ENCODE measurements at regions not wholly inside any gene's neighbourhood (a gene's known extent, or its start where the extent isn't known, plus 50 kb on each side); places are given as distances from the start of the nearest gene placed in this dataset.

DNA sequence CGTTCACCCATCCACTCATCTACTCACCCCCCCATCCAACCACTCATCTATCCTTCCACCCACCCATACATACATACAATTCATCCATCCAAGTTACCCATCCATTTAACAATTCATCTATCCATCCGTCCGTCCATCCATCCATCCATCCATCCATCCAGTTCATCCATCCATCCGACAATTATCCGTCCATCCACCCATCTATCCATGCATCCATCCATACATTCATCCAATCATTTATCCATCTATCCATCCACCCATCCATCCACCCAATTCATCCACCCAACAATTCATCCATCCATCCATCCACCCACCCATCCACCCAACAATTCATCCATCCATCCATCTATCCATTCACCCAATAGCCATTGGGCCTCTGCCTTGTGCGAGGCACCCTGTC lies 173.2 kb upstream of the MVB12B start:
- Histone ChIP-seq H3K4me3 (ENCODE audit: low read depth, low read length) (no peak overlapping the region), H2AFZ (ENCODE audit: low read length, unreplicated experiment) (no peak overlapping the region), H3K36me3 (ENCODE audit: insufficient read depth, low read length) (no peaks in the 10 kb centered on the region), H3K79me2 (ENCODE audit: control insufficient read depth, insufficient read depth, low read length, unreplicated experiment) (no peaks in the 10 kb centered on the region), H3K27me3 (ENCODE audit: insufficient read depth, low read length) (peaks cover 76% of the 10 kb centered on the region), H3K27ac (ENCODE audit: low read depth, low read length) (no peak overlapping the region), H3K4me1 (ENCODE audit: control insufficient read depth, insufficient read depth, low read length, unreplicated experiment) (no peaks in the 10 kb centered on the region)

DNA sequence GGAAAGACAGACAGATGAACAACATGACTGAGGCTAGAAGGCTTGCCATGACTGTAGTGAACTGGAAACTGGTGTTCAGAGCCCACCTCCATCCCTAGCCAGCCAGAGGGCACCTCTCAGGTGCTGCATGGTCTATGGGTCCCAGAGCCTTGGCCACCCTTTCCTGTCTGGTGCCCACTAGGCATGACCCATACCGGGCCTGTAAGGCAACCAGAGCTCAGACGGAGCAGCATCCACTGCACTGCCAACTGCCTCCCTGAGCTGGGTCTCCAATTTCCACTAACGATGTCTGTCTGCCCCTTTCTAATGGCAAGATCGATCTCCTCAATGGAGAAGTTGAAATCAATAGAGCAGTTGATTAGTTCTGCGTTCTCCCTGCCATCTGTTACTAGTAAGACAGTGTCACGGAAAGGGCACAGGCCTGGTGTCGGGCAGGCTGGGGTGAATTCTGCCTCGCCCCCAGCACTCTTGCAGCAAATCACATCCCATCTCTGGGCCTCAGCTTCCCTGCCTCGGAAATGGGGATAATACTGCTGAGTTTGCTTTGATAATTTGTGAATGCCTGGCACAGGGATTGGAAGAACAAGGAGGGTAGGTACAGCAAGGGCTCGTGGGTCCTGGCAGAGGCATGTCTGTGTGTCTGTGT lies 172.3 kb upstream of the MVB12B start:
- Histone ChIP-seq H3K4me1 (ENCODE audit: control insufficient read depth, insufficient read depth, low read length, unreplicated experiment) (no peaks in the 10 kb centered on the region), H3K27me3 (ENCODE audit: insufficient read depth, low read length) (peaks cover 78% of the 10 kb centered on the region), H3K79me2 (ENCODE audit: control insufficient read depth, insufficient read depth, low read length, unreplicated experiment) (no peaks in the 10 kb centered on the region), H3K27ac (ENCODE audit: low read depth, low read length) (no peak overlapping the region), H3K36me3 (ENCODE audit: insufficient read depth, low read length) (no peaks in the 10 kb centered on the region), H2AFZ (ENCODE audit: low read length, unreplicated experiment) (no peak overlapping the region), H3K4me3 (ENCODE audit: low read depth, low read length) (no peak overlapping the region)

DNA sequence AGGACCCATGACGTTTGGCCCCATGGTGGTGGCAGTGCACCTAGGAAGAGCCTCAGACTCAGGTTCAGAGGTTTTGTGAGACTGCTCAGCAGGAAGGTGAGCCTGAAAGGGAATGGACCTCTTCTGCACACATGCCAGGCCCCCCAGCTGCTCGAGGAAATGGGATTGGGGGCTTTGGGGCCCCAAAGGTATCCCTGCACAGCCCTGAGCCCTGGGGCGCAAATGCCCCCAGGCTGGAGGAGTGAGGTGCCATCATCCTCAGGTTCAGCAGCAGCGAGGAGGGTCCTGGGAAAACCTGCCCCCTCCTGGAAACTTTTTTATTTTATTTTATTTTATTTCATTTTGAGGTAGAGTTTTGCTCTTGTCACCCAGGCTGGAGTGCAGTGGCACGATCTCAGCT lies 171.8 kb upstream of the MVB12B start:
- H3K27ac ChIP-seq (ENCODE audit: low read depth, low read length), result no peak overlapping the region
- H3K4me1 ChIP-seq (ENCODE audit: control insufficient read depth, insufficient read depth, low read length, unreplicated experiment), result no peaks in the 10 kb centered on the region
- no peaks in the 10 kb centered on the region for H3K36me3 ChIP-seq (ENCODE audit: insufficient read depth, low read length)
- no peak overlapping the region for H2AFZ ChIP-seq (ENCODE audit: low read length, unreplicated experiment)
- peaks cover 82% of the 10 kb centered on the region for H3K27me3 ChIP-seq (ENCODE audit: insufficient read depth, low read length)
- no peak overlapping the region for H3K4me3 ChIP-seq (ENCODE audit: low read depth, low read length)
- H3K79me2 ChIP-seq (ENCODE audit: control insufficient read depth, insufficient read depth, low read length, unreplicated experiment), result no peaks in the 10 kb centered on the region

DNA sequence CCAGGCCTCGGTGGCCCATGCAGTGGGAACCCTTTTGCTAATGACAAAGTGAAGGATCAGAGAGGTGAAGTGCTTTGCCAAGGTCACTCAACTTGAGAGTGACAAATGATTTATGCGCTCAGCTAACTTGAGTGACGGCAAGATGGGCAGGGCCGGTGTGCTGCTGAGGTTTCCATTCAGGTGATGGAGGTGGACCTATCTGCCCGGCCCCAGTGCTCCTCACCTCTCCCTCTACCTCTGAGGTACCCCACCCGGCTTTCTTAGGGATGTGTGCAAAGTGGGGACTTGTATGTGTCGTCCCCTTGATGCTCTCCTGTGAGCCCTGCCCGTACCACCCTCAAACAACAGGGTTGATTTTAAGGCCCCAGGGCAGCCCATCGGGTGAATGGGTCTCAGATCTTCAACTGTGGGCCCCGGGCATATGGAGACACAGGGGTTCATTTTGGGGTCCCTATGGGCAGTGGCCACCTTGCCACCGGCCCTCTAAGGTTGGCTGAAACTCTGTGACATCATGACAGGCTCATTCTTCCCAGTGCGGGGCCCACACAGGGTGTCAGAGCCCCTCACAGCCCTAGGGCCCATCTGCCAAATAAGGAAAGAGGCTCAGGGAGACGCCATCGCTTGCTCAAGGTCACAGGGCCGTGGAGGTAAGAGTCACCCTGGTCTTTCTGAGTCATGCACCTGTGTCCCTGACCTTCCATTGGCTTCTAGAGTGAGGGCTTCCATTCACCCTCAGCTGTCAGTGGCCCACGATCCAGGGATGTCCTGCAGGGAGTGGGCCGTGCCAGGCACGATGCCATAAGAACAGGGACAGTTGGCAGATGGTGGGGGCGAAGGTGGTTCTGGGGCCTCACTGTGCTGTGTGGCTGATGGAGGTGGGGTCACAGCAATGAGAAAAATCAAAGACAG lies 170.6 kb upstream of the MVB12B start:
- no peak overlapping the region for H2AFZ ChIP-seq (ENCODE audit: low read length, unreplicated experiment)
- no peaks in the 10 kb centered on the region for H3K36me3 ChIP-seq (ENCODE audit: insufficient read depth, low read length)
- peaks cover 77% of the 10 kb centered on the region for H3K27me3 ChIP-seq (ENCODE audit: insufficient read depth, low read length)
- H3K4me3 ChIP-seq (ENCODE audit: low read depth, low read length), result no peak overlapping the region
- H3K4me1 ChIP-seq (ENCODE audit: control insufficient read depth, insufficient read depth, low read length, unreplicated experiment), result no peaks in the 10 kb centered on the region
- no peaks in the 10 kb centered on the region for H3K79me2 ChIP-seq (ENCODE audit: control insufficient read depth, insufficient read depth, low read length, unreplicated experiment)
- no peak overlapping the region for H3K27ac ChIP-seq (ENCODE audit: low read depth, low read length)

DNA sequence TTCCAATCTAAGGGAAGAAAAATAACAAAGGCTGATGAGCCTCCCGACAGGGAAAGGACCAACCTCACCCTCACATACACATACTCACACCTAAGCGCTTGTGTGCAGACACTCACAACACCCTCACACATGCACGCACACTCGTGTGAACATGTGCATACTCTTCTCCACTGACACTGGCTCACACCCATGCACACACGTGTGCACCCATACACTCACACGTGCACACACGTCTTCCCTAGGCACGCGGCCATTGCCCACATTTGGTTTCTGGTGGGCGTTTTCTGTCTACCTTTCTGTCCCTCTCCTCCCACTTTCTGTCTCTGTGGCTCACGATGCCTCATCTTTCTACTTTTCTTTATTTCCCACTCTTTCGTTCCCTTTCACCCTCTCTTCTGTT lies 169.7 kb upstream of the MVB12B start:
- H3K4me3 ChIP-seq (ENCODE audit: low read depth, low read length), result no peak overlapping the region
- no peak overlapping the region for H2AFZ ChIP-seq (ENCODE audit: low read length, unreplicated experiment)
- H3K27me3 ChIP-seq (ENCODE audit: insufficient read depth, low read length), result peaks cover 72% of the 10 kb centered on the region
- no peaks in the 10 kb centered on the region for H3K36me3 ChIP-seq (ENCODE audit: insufficient read depth, low read length)
- no peak overlapping the region for H3K27ac ChIP-seq (ENCODE audit: low read depth, low read length)
- no peaks in the 10 kb centered on the region for H3K79me2 ChIP-seq (ENCODE audit: control insufficient read depth, insufficient read depth, low read length, unreplicated experiment)
- H3K4me1 ChIP-seq (ENCODE audit: control insufficient read depth, insufficient read depth, low read length, unreplicated experiment), result no peaks in the 10 kb centered on the region

DNA sequence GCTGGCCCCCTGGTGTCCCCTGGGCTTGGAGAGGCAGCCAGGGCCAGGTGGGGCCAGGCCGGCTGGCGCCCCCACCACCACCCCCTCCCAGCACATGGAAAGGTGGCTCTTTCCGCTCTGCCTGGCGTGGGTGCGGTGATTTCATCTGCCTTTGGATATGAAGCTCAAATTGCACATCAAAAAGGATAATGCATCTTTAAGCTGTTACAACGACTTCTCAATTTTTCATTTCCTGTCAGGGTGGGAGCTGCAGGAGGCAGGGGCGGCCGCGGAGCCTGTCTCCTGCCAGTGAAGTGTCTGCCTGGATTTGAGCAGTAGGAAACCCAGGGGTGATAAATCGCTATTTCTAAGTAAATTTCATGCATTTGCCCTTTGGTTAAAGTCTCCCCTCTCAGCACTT lies 169.2 kb upstream of the MVB12B start:
- Histone ChIP-seq H3K27ac (ENCODE audit: low read depth, low read length) (no peak overlapping the region), H3K27me3 (ENCODE audit: insufficient read depth, low read length) (peaks cover 67% of the 10 kb centered on the region), H2AFZ (ENCODE audit: low read length, unreplicated experiment) (no peak overlapping the region), H3K4me1 (ENCODE audit: control insufficient read depth, insufficient read depth, low read length, unreplicated experiment) (no peaks in the 10 kb centered on the region), H3K79me2 (ENCODE audit: control insufficient read depth, insufficient read depth, low read length, unreplicated experiment) (no peaks in the 10 kb centered on the region), H3K4me3 (ENCODE audit: low read depth, low read length) (no peak overlapping the region), H3K36me3 (ENCODE audit: insufficient read depth, low read length) (no peaks in the 10 kb centered on the region)

DNA sequence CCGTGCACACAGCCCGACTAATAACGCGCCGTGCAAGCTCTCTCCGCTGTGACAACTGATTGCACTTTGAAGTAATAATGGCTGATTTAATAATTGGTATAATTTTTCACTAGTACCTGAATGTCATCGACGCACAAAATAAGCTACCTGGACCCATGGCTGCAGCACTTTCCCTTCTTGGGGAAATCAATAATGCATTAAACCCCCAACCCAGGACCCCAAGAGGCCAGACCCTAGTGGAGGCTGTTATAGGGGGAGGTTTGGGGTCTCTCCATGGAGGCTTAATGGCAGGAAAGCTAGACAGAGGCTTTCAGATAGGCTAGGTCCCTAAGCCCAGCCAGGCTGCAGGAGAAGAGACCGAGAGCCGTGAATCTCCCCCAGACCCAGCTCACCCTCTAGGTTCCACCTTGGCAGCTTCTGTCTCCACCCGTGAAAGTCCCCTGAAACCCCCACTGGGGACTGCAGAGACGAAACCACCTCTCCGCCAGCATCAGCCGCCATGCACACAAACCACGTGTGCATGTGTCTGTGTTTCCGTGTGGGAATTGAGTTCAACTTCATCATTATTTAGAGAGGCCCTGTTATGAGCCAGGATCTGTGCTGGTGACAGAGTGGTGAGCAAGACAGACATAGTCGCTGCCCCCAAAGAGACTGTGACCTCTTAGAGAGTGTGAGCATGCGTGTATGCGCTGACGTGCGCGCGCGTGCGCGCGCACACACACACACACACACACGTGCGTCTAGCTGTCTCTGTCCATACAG lies 168.6 kb upstream of the MVB12B start:
- Histone ChIP-seq H2AFZ (ENCODE audit: low read length, unreplicated experiment) (no peak overlapping the region), H3K27me3 (ENCODE audit: insufficient read depth, low read length) (peaks cover 63% of the 10 kb centered on the region), H3K4me3 (ENCODE audit: low read depth, low read length) (no peak overlapping the region), H3K4me1 (ENCODE audit: control insufficient read depth, insufficient read depth, low read length, unreplicated experiment) (no peaks in the 10 kb centered on the region), H3K27ac (ENCODE audit: low read depth, low read length) (no peak overlapping the region), H3K36me3 (ENCODE audit: insufficient read depth, low read length) (no peaks in the 10 kb centered on the region), H3K79me2 (ENCODE audit: control insufficient read depth, insufficient read depth, low read length, unreplicated experiment) (no peaks in the 10 kb centered on the region)

DNA sequence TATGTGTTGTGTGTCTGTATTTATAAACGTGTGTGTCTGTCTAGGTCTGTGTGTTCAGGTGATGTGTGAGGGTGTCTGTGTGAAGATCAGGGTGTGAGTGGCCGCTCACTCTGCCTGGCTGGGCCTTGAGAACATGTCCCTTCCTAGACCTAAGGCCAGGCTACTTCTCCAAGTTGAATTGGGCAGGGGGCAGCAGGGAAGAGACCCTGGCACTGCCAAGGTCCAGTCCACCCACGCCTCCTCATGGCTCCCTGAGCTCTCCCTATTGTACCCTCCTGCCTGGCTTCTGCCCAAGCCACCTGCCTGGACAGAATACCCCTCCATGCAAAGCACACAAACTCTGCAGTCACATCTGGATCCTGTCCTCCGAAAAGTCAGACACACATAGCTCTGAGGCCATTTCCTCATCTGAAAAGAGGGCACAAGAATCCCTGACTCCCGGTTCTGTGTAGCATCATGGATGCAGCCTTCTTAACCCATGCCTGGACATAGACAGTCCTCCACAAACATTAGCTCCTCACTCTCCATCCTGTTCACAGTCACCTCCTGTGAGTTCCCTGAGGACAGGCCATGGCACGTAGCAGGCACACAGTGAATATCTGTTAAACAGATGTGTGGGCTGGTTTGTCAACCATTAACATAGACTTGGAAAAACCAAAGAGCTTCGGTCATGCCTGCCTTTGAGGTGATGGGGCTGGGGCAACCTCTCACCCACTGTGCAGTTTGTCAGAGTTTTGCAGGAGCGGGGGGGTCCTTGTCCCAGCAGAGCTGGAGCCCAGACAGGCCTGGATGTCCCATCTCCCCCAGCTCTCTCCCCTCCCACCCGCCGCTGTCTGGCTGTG lies 167.8 kb upstream of the MVB12B start:
- no peaks in the 10 kb centered on the region for H3K4me1 ChIP-seq (ENCODE audit: control insufficient read depth, insufficient read depth, low read length, unreplicated experiment)
- no peak overlapping the region for H3K4me3 ChIP-seq (ENCODE audit: low read depth, low read length)
- no peak overlapping the region for H2AFZ ChIP-seq (ENCODE audit: low read length, unreplicated experiment)
- peaks cover 63% of the 10 kb centered on the region for H3K27me3 ChIP-seq (ENCODE audit: insufficient read depth, low read length)
- H3K79me2 ChIP-seq (ENCODE audit: control insufficient read depth, insufficient read depth, low read length, unreplicated experiment), result no peaks in the 10 kb centered on the region
- no peak overlapping the region for H3K27ac ChIP-seq (ENCODE audit: low read depth, low read length)
- H3K36me3 ChIP-seq (ENCODE audit: insufficient read depth, low read length), result no peaks in the 10 kb centered on the region

DNA sequence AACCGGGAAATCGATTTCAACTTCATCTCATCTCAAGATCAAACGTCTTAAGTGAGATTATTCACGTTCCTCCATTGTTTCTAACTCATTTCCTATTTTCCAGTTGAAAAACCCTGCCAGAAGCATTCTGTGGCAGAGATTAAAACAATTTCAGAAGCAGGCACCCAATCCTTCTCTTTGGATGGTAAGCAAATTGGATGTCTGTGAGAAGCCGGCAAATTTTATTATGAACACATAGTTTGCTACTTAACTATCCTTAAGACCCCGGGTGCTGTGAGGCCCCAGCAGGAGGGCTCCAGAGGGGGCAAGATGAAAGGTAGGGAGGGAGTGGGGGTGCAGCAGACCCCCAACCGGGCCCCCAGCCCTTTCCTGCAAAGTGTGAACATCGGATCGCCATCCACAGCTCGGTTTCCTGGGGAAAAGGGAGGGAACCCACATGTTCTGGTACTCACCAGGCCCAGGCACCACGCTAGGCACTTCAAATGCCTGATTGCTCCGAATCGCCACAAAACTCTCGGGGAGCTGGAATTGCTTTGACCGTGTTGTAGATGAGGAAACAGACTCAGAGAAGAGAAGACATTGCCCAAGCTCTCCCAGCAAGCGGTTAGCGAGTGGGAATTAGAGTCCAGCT lies 167.1 kb upstream of the MVB12B start:
- no peaks in the 10 kb centered on the region for H3K79me2 ChIP-seq (ENCODE audit: control insufficient read depth, insufficient read depth, low read length, unreplicated experiment)
- no peak overlapping the region for H2AFZ ChIP-seq (ENCODE audit: low read length, unreplicated experiment)
- no peak overlapping the region for H3K27ac ChIP-seq (ENCODE audit: low read depth, low read length)
- H3K4me1 ChIP-seq (ENCODE audit: control insufficient read depth, insufficient read depth, low read length, unreplicated experiment), result no peaks in the 10 kb centered on the region
- H3K4me3 ChIP-seq (ENCODE audit: low read depth, low read length), result no peak overlapping the region
- no peaks in the 10 kb centered on the region for H3K36me3 ChIP-seq (ENCODE audit: insufficient read depth, low read length)
- peaks cover 60% of the 10 kb centered on the region for H3K27me3 ChIP-seq (ENCODE audit: insufficient read depth, low read length)

Measured in ACC112 (cell line).